DOHH2 (cell line): ENCODE measurements at regions not wholly inside any gene's neighbourhood (a gene's known extent, or its start where the extent isn't known, plus 50 kb on each side); places are given as distances from the start of the nearest gene placed in this dataset.

Source experiments
- H3F3A ChIP-seq: fragments of 200-600 bp; sonication (generic), shearing (Covaris generic); 2 replicates; pipeline ENCODE4 v1.6.0; 2016; ENCODE audit warnings: antibody characterized with exemption, mild to moderate bottlenecking; ENCODE audit not compliant: control insufficient read depth, insufficient read depth
- H3K27ac ChIP-seq: fragments of 200-600 bp; sonication (generic); 2 replicates; pipeline ENCODE4 v1.5.1; 2014; ENCODE audit warnings: low read depth, mild to moderate bottlenecking, low read length, moderate library complexity
- H3K27me3 ChIP-seq: fragments of 200-600 bp; sonication (generic); 2 replicates; pipeline ENCODE4 v1.6.1; 2014; ENCODE audit warnings: mild to moderate bottlenecking, low read length, mixed read lengths; ENCODE audit not compliant: control insufficient read depth
- H3K36me3 ChIP-seq: fragments of 200-600 bp; sonication (generic); 2 replicates; pipeline ENCODE4 v1.6.1; 2014; ENCODE audit warnings: mild to moderate bottlenecking, low read length, moderate library complexity, mixed read lengths; ENCODE audit not compliant: control insufficient read depth
- H3K4me1 ChIP-seq: fragments of 200-600 bp; sonication (generic); 2 replicates; pipeline ENCODE4 v1.6.1; 2014; ENCODE audit warnings: mild to moderate bottlenecking, low read length, mixed read lengths; ENCODE audit not compliant: control insufficient read depth
- H3K4me2 ChIP-seq: fragments of 200-600 bp; sonication (generic); 2 replicates; pipeline ENCODE4 v1.6.0; 2014; ENCODE audit warnings: mild to moderate bottlenecking, low read length, moderate library complexity
- H3K4me3 ChIP-seq: fragments of 200-600 bp; sonication (generic); 2 replicates; pipeline ENCODE4 v1.5.1; 2014; ENCODE audit warnings: mild to moderate bottlenecking, low read length, mixed read lengths
- H3K79me2 ChIP-seq: fragments of 200-600 bp; sonication (generic); 2 replicates; pipeline ENCODE4 v1.6.1; 2014; ENCODE audit warnings: mild to moderate bottlenecking, low read length, mixed read lengths; ENCODE audit not compliant: control insufficient read depth
- H3K9me2 ChIP-seq: fragments of 200-600 bp; sonication (generic); replicated peaks from 2 replicates; pipeline ENCODE4 v1.6.1; 2014; ENCODE audit warnings: mild to moderate bottlenecking, low read length, mixed read lengths; ENCODE audit not compliant: control insufficient read depth
- H3K9me3 ChIP-seq: fragments of 200-600 bp; sonication (generic); 2 replicates; pipeline ENCODE4 v1.6.1; 2014; ENCODE audit warnings: antibody characterized with exemption, low read length, mixed read lengths; ENCODE audit not compliant: control insufficient read depth, insufficient read depth
- H4K20me1 ChIP-seq: fragments of 200-600 bp; sonication (generic); 2 replicates; pipeline ENCODE4 v1.6.0; 2014; ENCODE audit warnings: low read depth, mild to moderate bottlenecking, antibody characterized with exemption, low read length, moderate library complexity; ENCODE audit not compliant: control insufficient read depth, insufficient read depth
- EZH2phosphoT487 ChIP-seq: fragments of 200-600 bp; sonication (generic); IDR thresholded peaks from 2 replicates; pipeline ENCODE4 v1.6.1; 2017; ENCODE audit warnings: borderline replicate concordance, mild to moderate bottlenecking, antibody characterized with exemption, low read length, moderate library complexity, mixed read lengths
- TF ChIP-seq, protein P1 (sequence below): fragments of 200-600 bp; sonication (generic); IDR thresholded peaks from one replicate; pipeline ENCODE4 v1.5.1; 2014; ENCODE audit warnings: antibody characterized with exemption, mild to moderate bottlenecking, low read depth, low read length; ENCODE audit not compliant: poor library complexity, severe bottlenecking

- no peaks in the 10 kb centered on the region for H3K27me3 ChIP-seq
- no peaks in the 10 kb centered on the region for H3K79me2 ChIP-seq
- H3K4me1 ChIP-seq = peaks cover 13% of the 10 kb centered on the region
- no peaks in the 10 kb centered on the region for H3K36me3 ChIP-seq
- TF ChIP-seq, protein P1, sequence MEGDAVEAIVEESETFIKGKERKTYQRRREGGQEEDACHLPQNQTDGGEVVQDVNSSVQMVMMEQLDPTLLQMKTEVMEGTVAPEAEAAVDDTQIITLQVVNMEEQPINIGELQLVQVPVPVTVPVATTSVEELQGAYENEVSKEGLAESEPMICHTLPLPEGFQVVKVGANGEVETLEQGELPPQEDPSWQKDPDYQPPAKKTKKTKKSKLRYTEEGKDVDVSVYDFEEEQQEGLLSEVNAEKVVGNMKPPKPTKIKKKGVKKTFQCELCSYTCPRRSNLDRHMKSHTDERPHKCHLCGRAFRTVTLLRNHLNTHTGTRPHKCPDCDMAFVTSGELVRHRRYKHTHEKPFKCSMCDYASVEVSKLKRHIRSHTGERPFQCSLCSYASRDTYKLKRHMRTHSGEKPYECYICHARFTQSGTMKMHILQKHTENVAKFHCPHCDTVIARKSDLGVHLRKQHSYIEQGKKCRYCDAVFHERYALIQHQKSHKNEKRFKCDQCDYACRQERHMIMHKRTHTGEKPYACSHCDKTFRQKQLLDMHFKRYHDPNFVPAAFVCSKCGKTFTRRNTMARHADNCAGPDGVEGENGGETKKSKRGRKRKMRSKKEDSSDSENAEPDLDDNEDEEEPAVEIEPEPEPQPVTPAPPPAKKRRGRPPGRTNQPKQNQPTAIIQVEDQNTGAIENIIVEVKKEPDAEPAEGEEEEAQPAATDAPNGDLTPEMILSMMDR = no peak
- TF ChIP-seq EZH2phosphoT487 = no peak
- no peak overlapping the region for H3K27ac ChIP-seq
- H3K9me3 ChIP-seq = no peaks in the 10 kb centered on the region
- H3K4me2 ChIP-seq = no peak overlapping the region
- H3F3A ChIP-seq = no peaks in the 10 kb centered on the region
- no peaks in the 10 kb centered on the region for H4K20me1 ChIP-seq
- no peak overlapping the region for H3K4me3 ChIP-seq
- no peaks in the 10 kb centered on the region for H3K9me2 ChIP-seq
Measured at GRCh38 chr5:125053179-125053578, 306.7 kb upstream of the ZNF608 start.

GRCh38 chr5:125054146-125054545 is 307.7 kb upstream of the ZNF608 start:
- no peaks in the 10 kb centered on the region for H3K27me3 ChIP-seq
- H3K9me2 ChIP-seq = no peaks in the 10 kb centered on the region
- H3K4me3 ChIP-seq = no peak overlapping the region
- H3K9me3 ChIP-seq = no peaks in the 10 kb centered on the region
- peaks cover 13% of the 10 kb centered on the region for H3K4me1 ChIP-seq
- no peaks in the 10 kb centered on the region for H3F3A ChIP-seq
- no peaks in the 10 kb centered on the region for H3K36me3 ChIP-seq
- TF ChIP-seq EZH2phosphoT487 = no peak
- TF ChIP-seq, protein P1 = no peak
- no peak overlapping the region for H3K4me2 ChIP-seq
- no peak overlapping the region for H3K27ac ChIP-seq
- no peaks in the 10 kb centered on the region for H4K20me1 ChIP-seq
- no peaks in the 10 kb centered on the region for H3K79me2 ChIP-seq

GRCh38 chr5:125056671-125057485 is 310.4 kb upstream of the ZNF608 start:
- H3K4me2 ChIP-seq = peak overlapping the region; percentile 46
- no peak overlapping the region for H3K27ac ChIP-seq
- H3K4me1 ChIP-seq = peaks cover 13% of the 10 kb centered on the region

More at GRCh38 chr5:125056671-125057485, 310.4 kb upstream of the ZNF608 start:
- Histone ChIP-seq H3K36me3 (no peaks in the 10 kb centered on the region), H3K9me3 (no peaks in the 10 kb centered on the region), H3K27me3 (no peaks in the 10 kb centered on the region), H3K9me2 (no peaks in the 10 kb centered on the region), H3K4me3 (peak overlapping the region; percentile 34), H3F3A (no peaks in the 10 kb centered on the region), H4K20me1 (no peaks in the 10 kb centered on the region), H3K79me2 (no peaks in the 10 kb centered on the region)
- TF ChIP-seq EZH2phosphoT487 = no peak
- TF ChIP-seq, protein P1 = no peak
